Gastroesophageal sphincter (tissue), 4 donors: ENCODE measurements at regions not wholly inside any gene's neighbourhood (a gene's known extent, or its start where the extent isn't known, plus 50 kb on each side); places are given as distances from the start of the nearest gene placed in this dataset.

Experiments
- ATAC-seq: fragments of 150-250 bp; one replicate; pipeline ENCODE4 v1.9.1; 2016; ENCODE audit warnings: mild to moderate bottlenecking, moderate library complexity
- H3K27ac ChIP-seq, 4 donors: fragments of 200-600 bp; sonication (generic) in 3 of 4; 1 replicate in 3 of 4; 2 replicates in 1 of 4; pipeline ENCODE4 v1.5.1; 2016 to 2019
- H3K27me3 ChIP-seq: fragments of 200-600 bp; sonication (generic); one replicate; pipeline ENCODE4 v1.5.1; 2019
- H3K36me3 ChIP-seq, 2 donors: fragments of 200-600 bp; sonication (generic); one replicate each; pipeline ENCODE4 v1.5.1; 2019; ENCODE audit warnings: control low read depth in 1 of 2
- H3K4me1 ChIP-seq, 3 donors: fragments of 200-600 bp; sonication (generic); 1 replicate in 2 of 3; 2 replicates in 1 of 3; pipeline ENCODE4 v1.5.1; 2016 to 2019; ENCODE audit warnings: control low read depth in 2 of 3
- H3K4me3 ChIP-seq, 2 donors: fragments of 200-600 bp; sonication (generic); one replicate each; pipeline ENCODE4 v1.5.1; 2019; ENCODE audit warnings: mild to moderate bottlenecking in 1 of 2, moderate library complexity in 1 of 2
- H3K9me3 ChIP-seq, 3 donors: fragments of 200-600 bp; sonication (generic); one replicate each; pipeline ENCODE4 v1.5.1; 2017 to 2019; ENCODE audit warnings: control low read depth in 2 of 3
- CTCF ChIP-seq, 4 experiments: fragments of 200-600 bp in 2 of 4; fragments of 450-650 bp in 2 of 4; sonication (generic) in 1 of 4; IDR thresholded peaks; one replicate each; pipeline ENCODE4 v1.5.1; 2017 to 2019; ENCODE audit warnings: antibody characterized with exemption in 4 of 4, mild to moderate bottlenecking in 2 of 4, moderate library complexity in 2 of 4
- EP300 ChIP-seq: sonication (generic); formaldehyde crosslinking; IDR thresholded peaks from one replicate; pipeline ENCODE4 v1.6.1; 2017; ENCODE audit warnings: antibody characterized with exemption, mild to moderate bottlenecking
- POLR2A ChIP-seq, 2 donors: fragments of 450-650 bp; IDR thresholded peaks; one replicate each; pipeline ENCODE4 v1.6.1; 2017; ENCODE audit warnings: antibody characterized with exemption in 2 of 2, mild to moderate bottlenecking in 2 of 2, moderate library complexity in 1 of 2
- POLR2AphosphoS5 ChIP-seq: sonication (generic); formaldehyde crosslinking; IDR thresholded peaks from one replicate; pipeline ENCODE4 v1.6.1; 2017; ENCODE audit warnings: antibody characterized with exemption
- WGBS, 2 donors: methylation state at CpG; one replicate each; pipeline ENCODE4 v1.1.5; 2018; ENCODE audit warnings: low coverage in 1 of 2; 5-methylcytosine and 5-hydroxymethylcytosine counted together

- 76 to 93% methylated on average over 3 of the region's 3 CpGs for WGBS, 2 donors
- TF ChIP-seq CTCF (IDR thresholded peaks at IDR 0.05): no peak
- no peak for TF ChIP-seq EP300
- TF ChIP-seq POLR2AphosphoS5: no peak
- TF ChIP-seq POLR2A (IDR thresholded peaks at IDR 0.05): no peak
- no peak overlapping the region for H3K4me3 ChIP-seq
- H3K27me3 ChIP-seq: no peaks in the 10 kb centered on the region
- no peak for ATAC-seq
- no peaks in the 10 kb centered on the region for H3K36me3 ChIP-seq
- no peak overlapping the region for H3K27ac ChIP-seq
- H3K4me1 ChIP-seq: peaks cover 0 to 10% (median 0%) of the 10 kb centered on the region in 3 donors
- no peaks in the 10 kb centered on the region for H3K9me3 ChIP-seq
These were observed 177.3 kb upstream of the C9orf72 start for GRCh38 chr9:27750566-27750965.

- Histone ChIP-seq H3K4me3 (no peak overlapping the region), H3K27ac (no peak overlapping the region), H3K36me3 (no peaks in the 10 kb centered on the region), H3K9me3 (no peaks in the 10 kb centered on the region), H3K27me3 (no peaks in the 10 kb centered on the region), H3K4me1 (peaks cover 0 to 4% (median 0%) of the 10 kb centered on the region in 3 donors)
- TF ChIP-seq EP300 (no peak), CTCF (IDR thresholded peaks at IDR 0.05) (no peak), POLR2AphosphoS5 (no peak), POLR2A (IDR thresholded peaks at IDR 0.05) (no peak)
- 95 to 100% methylated on average over 3 to 4 of the region's 4 CpGs for WGBS, 2 donors
- ATAC-seq: no peak
These were observed 178.8 kb upstream of the C9orf72 start for GRCh38 chr9:27752069-27752468.

DNA sequence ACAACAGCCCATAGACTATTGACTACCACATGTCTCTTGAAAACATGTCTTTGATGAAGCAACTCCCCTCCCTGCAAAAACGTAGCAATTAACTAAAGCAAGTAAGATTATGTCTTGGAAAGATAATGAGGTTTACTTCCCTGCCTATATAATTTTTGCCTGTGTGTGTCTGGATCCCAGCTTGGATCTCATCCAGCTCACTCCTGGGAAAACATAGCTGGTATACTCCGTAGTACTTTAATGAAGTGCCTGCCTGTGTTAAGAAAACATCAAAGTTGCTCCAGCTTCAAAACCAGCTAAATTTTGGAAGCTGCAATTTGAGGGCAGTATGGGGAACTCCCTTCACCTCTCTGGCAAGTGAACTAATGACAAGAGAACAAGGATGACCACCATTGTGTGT is 182.6 kb upstream of the C9orf72 start:
- H3K4me3 ChIP-seq: no peak overlapping the region
- 48% methylated on average over 2 of the region's 2 CpGs; no CpG with 5 or more reads in 1 of the 2 donors for WGBS, 2 donors
- H3K27me3 ChIP-seq: no peaks in the 10 kb centered on the region
- TF ChIP-seq POLR2AphosphoS5 (no peak), EP300 (no peak)
- no peak for ATAC-seq
- H3K9me3 ChIP-seq: no peaks in the 10 kb centered on the region
- no peak overlapping the region for H3K27ac ChIP-seq
- no peaks in the 10 kb centered on the region for H3K4me1 ChIP-seq
- no peaks in the 10 kb centered on the region for H3K36me3 ChIP-seq

DNA sequence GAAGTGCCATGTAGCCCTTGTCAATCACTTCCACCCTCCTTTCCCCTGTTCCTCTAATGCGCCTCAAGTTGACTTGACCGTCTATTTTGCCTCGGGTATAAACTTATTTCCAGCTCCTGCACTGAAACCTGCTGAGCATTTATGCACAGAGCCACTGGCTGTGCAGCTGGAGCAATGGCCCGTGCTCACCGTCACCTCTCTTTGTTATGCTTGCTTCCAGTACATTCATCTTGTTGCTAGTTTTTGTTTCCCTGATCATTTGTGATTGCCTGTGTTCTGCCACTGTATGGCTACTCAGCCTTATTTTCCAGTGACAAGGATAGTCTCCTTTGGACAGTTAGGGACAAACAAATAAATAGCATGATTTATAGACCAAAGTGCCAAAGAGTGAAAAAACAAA is 183.1 kb upstream of the C9orf72 start:
- no peak for ATAC-seq
- WGBS, 2 donors: 88 to 94% methylated on average over 4 to 5 of the region's 5 CpGs
- TF ChIP-seq CTCF (IDR thresholded peaks at IDR 0.05) (no peak), EP300 (no peak)

GRCh38 chr9:27763831-27764230 is 190.6 kb upstream of the C9orf72 start:
- ATAC-seq: no peak
- H3K9me3 ChIP-seq: no peaks in the 10 kb centered on the region
- H3K27ac ChIP-seq: no peak overlapping the region
- no peaks in the 10 kb centered on the region for H3K4me1 ChIP-seq
- no peaks in the 10 kb centered on the region for H3K36me3 ChIP-seq
- no peak overlapping the region for H3K4me3 ChIP-seq
- H3K27me3 ChIP-seq: no peaks in the 10 kb centered on the region
- no peak for TF ChIP-seq CTCF (IDR thresholded peaks at IDR 0.05)
- TF ChIP-seq POLR2AphosphoS5: no peak
- TF ChIP-seq EP300: no peak
- TF ChIP-seq POLR2A (IDR thresholded peaks at IDR 0.05): no peak
- 89 to 90% methylated on average over 7 of the region's 7 CpGs for WGBS, 2 donors

More for the DNA sequence above, 183.1 kb upstream of the C9orf72 start:
- Histone ChIP-seq H3K27ac (no peak overlapping the region), H3K9me3 (no peaks in the 10 kb centered on the region), H3K4me3 (no peak overlapping the region), H3K4me1 (no peaks in the 10 kb centered on the region), H3K36me3 (no peaks in the 10 kb centered on the region), H3K27me3 (no peaks in the 10 kb centered on the region)
